DOHH2 (cell line): ENCODE measurements at regions not wholly inside any gene's neighbourhood (a gene's known extent, or its start where the extent isn't known, plus 50 kb on each side); places are given as distances from the start of the nearest gene placed in this dataset.

Source experiments
- H3F3A ChIP-seq: fragments of 200-600 bp; sonication (generic), shearing (Covaris generic); 2 replicates; pipeline ENCODE4 v1.6.0; 2016; ENCODE audit warnings: antibody characterized with exemption, mild to moderate bottlenecking; ENCODE audit not compliant: control insufficient read depth, insufficient read depth
- H3K27ac ChIP-seq: fragments of 200-600 bp; sonication (generic); 2 replicates; pipeline ENCODE4 v1.5.1; 2014; ENCODE audit warnings: low read depth, mild to moderate bottlenecking, low read length, moderate library complexity
- H3K27me3 ChIP-seq: fragments of 200-600 bp; sonication (generic); 2 replicates; pipeline ENCODE4 v1.6.1; 2014; ENCODE audit warnings: mild to moderate bottlenecking, low read length, mixed read lengths; ENCODE audit not compliant: control insufficient read depth
- H3K36me3 ChIP-seq: fragments of 200-600 bp; sonication (generic); 2 replicates; pipeline ENCODE4 v1.6.1; 2014; ENCODE audit warnings: mild to moderate bottlenecking, low read length, moderate library complexity, mixed read lengths; ENCODE audit not compliant: control insufficient read depth
- H3K4me1 ChIP-seq: fragments of 200-600 bp; sonication (generic); 2 replicates; pipeline ENCODE4 v1.6.1; 2014; ENCODE audit warnings: mild to moderate bottlenecking, low read length, mixed read lengths; ENCODE audit not compliant: control insufficient read depth
- H3K4me2 ChIP-seq: fragments of 200-600 bp; sonication (generic); 2 replicates; pipeline ENCODE4 v1.6.0; 2014; ENCODE audit warnings: mild to moderate bottlenecking, low read length, moderate library complexity
- H3K4me3 ChIP-seq: fragments of 200-600 bp; sonication (generic); 2 replicates; pipeline ENCODE4 v1.5.1; 2014; ENCODE audit warnings: mild to moderate bottlenecking, low read length, mixed read lengths
- H3K79me2 ChIP-seq: fragments of 200-600 bp; sonication (generic); 2 replicates; pipeline ENCODE4 v1.6.1; 2014; ENCODE audit warnings: mild to moderate bottlenecking, low read length, mixed read lengths; ENCODE audit not compliant: control insufficient read depth
- H3K9me2 ChIP-seq: fragments of 200-600 bp; sonication (generic); replicated peaks from 2 replicates; pipeline ENCODE4 v1.6.1; 2014; ENCODE audit warnings: mild to moderate bottlenecking, low read length, mixed read lengths; ENCODE audit not compliant: control insufficient read depth
- H3K9me3 ChIP-seq: fragments of 200-600 bp; sonication (generic); 2 replicates; pipeline ENCODE4 v1.6.1; 2014; ENCODE audit warnings: antibody characterized with exemption, low read length, mixed read lengths; ENCODE audit not compliant: control insufficient read depth, insufficient read depth
- H4K20me1 ChIP-seq: fragments of 200-600 bp; sonication (generic); 2 replicates; pipeline ENCODE4 v1.6.0; 2014; ENCODE audit warnings: low read depth, mild to moderate bottlenecking, antibody characterized with exemption, low read length, moderate library complexity; ENCODE audit not compliant: control insufficient read depth, insufficient read depth
- CTCF ChIP-seq: fragments of 200-600 bp; sonication (generic); IDR thresholded peaks from one replicate; pipeline ENCODE4 v1.5.1; 2014; ENCODE audit warnings: antibody characterized with exemption, mild to moderate bottlenecking, low read depth, low read length; ENCODE audit not compliant: poor library complexity, severe bottlenecking
- EZH2phosphoT487 ChIP-seq: fragments of 200-600 bp; sonication (generic); IDR thresholded peaks from 2 replicates; pipeline ENCODE4 v1.6.1; 2017; ENCODE audit warnings: borderline replicate concordance, mild to moderate bottlenecking, antibody characterized with exemption, low read length, moderate library complexity, mixed read lengths

- H3K27ac ChIP-seq, result no peak overlapping the region
- H3K36me3 ChIP-seq, result no peaks in the 10 kb centered on the region
- TF ChIP-seq EZH2phosphoT487 (no peak), CTCF (no peak)
- no peak overlapping the region for H3K4me3 ChIP-seq
- H3K79me2 ChIP-seq, result no peaks in the 10 kb centered on the region
- H3K9me3 ChIP-seq, result peaks cover 3% of the 10 kb centered on the region; the same call in 1 of the 2 replicates
- no peaks in the 10 kb centered on the region for H3F3A ChIP-seq
- H4K20me1 ChIP-seq, result no peaks in the 10 kb centered on the region
- no peaks in the 10 kb centered on the region for H3K27me3 ChIP-seq
- no peaks in the 10 kb centered on the region for H3K9me2 ChIP-seq
- no peak overlapping the region for H3K4me2 ChIP-seq
- no peaks in the 10 kb centered on the region for H3K4me1 ChIP-seq
These were observed 555.6 kb upstream of the LARGE1 start for GRCh38 chr22:34475886-34476285.

DNA sequence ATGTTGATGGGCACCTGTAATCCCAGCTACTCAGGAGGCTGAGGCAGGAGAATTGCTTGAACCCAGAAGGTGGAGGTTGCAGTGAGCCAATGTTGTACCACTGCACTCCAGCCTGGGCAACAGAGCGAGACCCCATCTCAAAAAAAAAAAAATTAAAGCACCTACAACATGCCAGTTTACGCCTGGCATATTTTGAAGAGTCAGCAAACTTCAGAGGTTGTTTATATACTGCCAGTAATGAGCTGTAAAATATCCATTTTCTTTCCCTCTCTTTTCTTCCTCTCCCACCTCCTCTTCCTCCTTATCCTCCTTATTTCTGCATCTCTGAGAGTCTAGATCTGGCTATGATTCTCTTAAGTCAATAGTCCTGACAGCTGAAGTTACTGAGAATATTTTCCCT is 556.5 kb upstream of the LARGE1 start:
- no peak for TF ChIP-seq EZH2phosphoT487
- no peak for TF ChIP-seq CTCF
- no peaks in the 10 kb centered on the region for H3K4me1 ChIP-seq
- H3K9me2 ChIP-seq, result no peaks in the 10 kb centered on the region
- H3K27me3 ChIP-seq, result no peaks in the 10 kb centered on the region
- H3K9me3 ChIP-seq, result peaks cover 4% of the 10 kb centered on the region; the same call in 1 of the 2 replicates
- H3K4me3 ChIP-seq, result no peak overlapping the region
- no peaks in the 10 kb centered on the region for H3K36me3 ChIP-seq
- no peak overlapping the region for H3K4me2 ChIP-seq
- no peaks in the 10 kb centered on the region for H3F3A ChIP-seq
- no peaks in the 10 kb centered on the region for H4K20me1 ChIP-seq
- H3K27ac ChIP-seq, result no peak overlapping the region
- H3K79me2 ChIP-seq, result no peaks in the 10 kb centered on the region

- Histone ChIP-seq H4K20me1 (no peaks in the 10 kb centered on the region), H3F3A (no peaks in the 10 kb centered on the region)
- TF ChIP-seq EZH2phosphoT487 (no peak), CTCF (no peak)
These were observed 560.8 kb upstream of the LARGE1 start for GRCh38 chr22:34481090-34481489.

More at GRCh38 chr22:34481090-34481489, 560.8 kb upstream of the LARGE1 start:
- H3K36me3 ChIP-seq, result no peaks in the 10 kb centered on the region
- no peaks in the 10 kb centered on the region for H3K27me3 ChIP-seq
- H3K4me3 ChIP-seq, result no peak overlapping the region
- no peaks in the 10 kb centered on the region for H3K4me1 ChIP-seq
- H3K4me2 ChIP-seq, result no peak overlapping the region
- H3K27ac ChIP-seq, result no peak overlapping the region
- H3K9me3 ChIP-seq, result peaks cover 4% of the 10 kb centered on the region; the same call in 1 of the 2 replicates
- H3K9me2 ChIP-seq, result no peaks in the 10 kb centered on the region
- no peaks in the 10 kb centered on the region for H3K79me2 ChIP-seq
